Neutrophil (primary cell): ENCODE measurements at regions not wholly inside any gene's neighbourhood (a gene's known extent, or its start where the extent isn't known, plus 50 kb on each side); places are given as distances from the start of the nearest gene placed in this dataset.

Experiments
- H3K27ac ChIP-seq: fragments of 200-600 bp; sonication (generic); 2 replicates; pipeline ENCODE4 v1.5.1; 2016; ENCODE audit warnings: mild to moderate bottlenecking, moderate library complexity
- H3K27me3 ChIP-seq: fragments of 200-600 bp; sonication (generic); 2 replicates; pipeline ENCODE4 v1.6.0; 2016; ENCODE audit warnings: mild to moderate bottlenecking
- H3K36me3 ChIP-seq: fragments of 200-600 bp; sonication (generic); 2 replicates; pipeline ENCODE4 v1.5.1; 2017
- H3K4me1 ChIP-seq, 2 experiments: fragments of 200-600 bp in 1 of 2; sonication (generic) in 1 of 2; 1 replicate in 1 of 2; 2 replicates in 1 of 2; pipeline versions ENCODE4 v1.5.1 to v1.6.1; 2013 to 2016; ENCODE audit warnings: low read depth in 1 of 2, low read length in 1 of 2, mild to moderate bottlenecking in 1 of 2, moderate library complexity in 1 of 2; ENCODE audit not compliant: control insufficient read depth in 1 of 2, insufficient read depth in 1 of 2
- H3K4me3 ChIP-seq, 2 experiments: fragments of 200-600 bp in 1 of 2; sonication (generic) in 1 of 2; 1 replicate in 1 of 2; 2 replicates in 1 of 2; pipeline ENCODE4 v1.5.1; 2013 to 2016; ENCODE audit warnings: low read depth in 1 of 2, low read length in 1 of 2, mild to moderate bottlenecking in 1 of 2, moderate library complexity in 1 of 2
- H3K9me3 ChIP-seq: fragments of 200-600 bp; sonication (generic); 2 replicates; pipeline ENCODE4 v1.5.1; 2016
- TF ChIP-seq, protein P1 (sequence below): fragments of 200-600 bp; sonication (generic); IDR thresholded peaks from 2 replicates; pipeline ENCODE4 v1.5.1; 2016; ENCODE audit warnings: antibody characterized with exemption

DNA sequence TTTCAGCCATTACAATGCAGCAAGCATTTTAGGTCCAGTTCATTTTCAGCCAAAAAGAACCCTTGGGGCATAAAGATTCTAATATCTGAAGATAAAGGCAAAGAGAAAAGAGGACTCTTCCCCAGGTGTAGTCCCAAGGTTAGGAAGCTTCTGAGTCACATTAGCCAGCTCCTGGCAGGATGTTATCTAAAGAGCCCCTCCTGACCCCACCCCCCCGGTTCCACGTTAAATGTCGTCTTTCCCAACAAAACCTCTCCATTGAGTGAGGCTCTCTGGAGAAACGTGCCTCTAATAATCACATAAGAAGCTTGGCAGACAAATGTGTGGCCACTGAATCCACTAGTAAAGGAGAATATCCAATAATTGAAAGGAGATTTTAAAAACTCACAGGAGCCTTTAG lies 267.7 kb downstream of the GALC start:
- Histone ChIP-seq H3K36me3 (no peaks in the 10 kb centered on the region), H3K9me3 (no peaks in the 10 kb centered on the region), H3K4me1 (no peaks in the 10 kb centered on the region), H3K4me3 (no peak overlapping the region), H3K27ac (no peak overlapping the region), H3K27me3 (no peaks in the 10 kb centered on the region)
- TF ChIP-seq, protein P1, sequence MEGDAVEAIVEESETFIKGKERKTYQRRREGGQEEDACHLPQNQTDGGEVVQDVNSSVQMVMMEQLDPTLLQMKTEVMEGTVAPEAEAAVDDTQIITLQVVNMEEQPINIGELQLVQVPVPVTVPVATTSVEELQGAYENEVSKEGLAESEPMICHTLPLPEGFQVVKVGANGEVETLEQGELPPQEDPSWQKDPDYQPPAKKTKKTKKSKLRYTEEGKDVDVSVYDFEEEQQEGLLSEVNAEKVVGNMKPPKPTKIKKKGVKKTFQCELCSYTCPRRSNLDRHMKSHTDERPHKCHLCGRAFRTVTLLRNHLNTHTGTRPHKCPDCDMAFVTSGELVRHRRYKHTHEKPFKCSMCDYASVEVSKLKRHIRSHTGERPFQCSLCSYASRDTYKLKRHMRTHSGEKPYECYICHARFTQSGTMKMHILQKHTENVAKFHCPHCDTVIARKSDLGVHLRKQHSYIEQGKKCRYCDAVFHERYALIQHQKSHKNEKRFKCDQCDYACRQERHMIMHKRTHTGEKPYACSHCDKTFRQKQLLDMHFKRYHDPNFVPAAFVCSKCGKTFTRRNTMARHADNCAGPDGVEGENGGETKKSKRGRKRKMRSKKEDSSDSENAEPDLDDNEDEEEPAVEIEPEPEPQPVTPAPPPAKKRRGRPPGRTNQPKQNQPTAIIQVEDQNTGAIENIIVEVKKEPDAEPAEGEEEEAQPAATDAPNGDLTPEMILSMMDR, result no peak

DNA sequence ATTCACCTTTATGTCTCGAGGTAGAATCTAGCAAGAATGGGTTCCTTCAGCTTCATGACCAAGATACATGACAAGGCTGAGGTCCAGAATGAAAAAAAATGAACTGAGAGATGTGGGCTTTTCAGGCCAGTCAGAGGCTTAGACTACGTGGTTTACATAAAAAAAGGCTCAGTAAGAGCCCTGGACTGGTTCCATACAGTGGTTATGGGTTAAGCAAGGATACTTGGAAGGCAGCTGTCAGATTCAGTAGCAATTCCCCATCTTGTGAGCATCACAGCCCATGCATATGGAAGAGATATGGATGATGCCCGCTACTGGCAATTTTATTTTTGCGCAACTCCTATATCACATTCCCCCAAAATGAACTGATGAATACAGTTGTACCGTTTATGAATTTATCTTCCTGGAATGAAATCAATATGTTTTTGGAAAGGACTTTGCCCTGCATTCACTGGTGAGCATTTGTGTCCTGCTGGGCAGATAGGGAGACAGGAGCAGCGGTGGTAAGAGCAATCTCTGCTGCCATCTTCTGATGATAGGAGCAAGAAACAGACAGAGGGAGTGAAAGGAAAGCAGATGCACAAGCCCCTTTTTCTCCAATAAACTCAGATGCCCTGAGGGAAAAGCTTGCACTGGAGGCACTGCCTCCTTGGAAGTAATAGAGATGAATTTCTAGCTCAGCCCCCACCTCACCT lies 280.4 kb downstream of the GALC start:
- Histone ChIP-seq H3K27me3 (no peaks in the 10 kb centered on the region), H3K36me3 (no peaks in the 10 kb centered on the region), H3K4me3 (no peak overlapping the region), H3K4me1 (no peaks in the 10 kb centered on the region), H3K9me3 (no peaks in the 10 kb centered on the region), H3K27ac (no peak overlapping the region)
- TF ChIP-seq, protein P1, result no peak

DNA sequence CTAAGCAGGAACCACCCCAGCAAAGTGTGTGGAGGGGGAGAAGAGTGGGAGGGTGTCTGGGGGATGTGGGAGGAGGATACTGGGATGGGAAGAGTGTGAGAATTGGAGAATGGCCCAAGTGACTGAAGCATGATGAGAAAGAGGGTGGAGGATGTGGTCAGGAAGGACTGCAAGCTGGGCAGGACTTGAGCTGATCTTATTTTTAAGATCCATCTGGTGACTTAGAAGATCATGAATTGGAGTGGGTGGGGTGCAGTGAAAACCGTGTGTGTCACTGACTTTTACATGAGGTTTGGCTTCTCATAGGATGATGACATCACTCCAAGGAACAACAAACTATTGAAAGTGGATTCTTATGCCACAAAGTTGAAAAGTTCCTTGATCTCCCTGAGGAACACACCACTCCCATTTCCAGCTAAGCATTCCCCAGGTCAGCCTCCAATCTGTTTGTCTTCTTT lies 287.5 kb downstream of the GALC start:
- no peak overlapping the region for H3K4me3 ChIP-seq
- TF ChIP-seq, protein P1, result no peak
- no peaks in the 10 kb centered on the region for H3K36me3 ChIP-seq
- no peaks in the 10 kb centered on the region for H3K9me3 ChIP-seq
- H3K27ac ChIP-seq, result no peak overlapping the region
- H3K27me3 ChIP-seq, result no peaks in the 10 kb centered on the region
- no peaks in the 10 kb centered on the region for H3K4me1 ChIP-seq

DNA sequence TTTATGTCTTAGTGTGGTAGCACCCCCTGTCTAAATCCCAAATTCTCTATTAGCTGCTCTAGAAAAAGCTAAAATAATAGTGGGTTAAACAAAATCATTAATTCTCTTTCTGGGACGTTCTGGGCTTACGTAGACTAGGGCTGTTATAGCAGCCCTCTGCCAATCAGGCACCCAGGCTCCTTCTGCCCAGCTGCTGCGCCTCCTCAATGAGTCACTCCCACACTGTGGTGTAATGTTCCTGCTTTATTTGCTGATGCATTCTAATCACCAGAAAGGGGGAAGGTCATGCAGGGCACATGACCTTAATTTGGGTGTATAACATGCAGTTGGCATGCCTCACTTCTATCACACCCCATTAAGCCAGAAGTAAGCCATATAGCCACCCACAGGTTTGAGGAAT lies 294.5 kb downstream of the GALC start:
- TF ChIP-seq, protein P1, result no peak
- Histone ChIP-seq H3K4me1 (no peaks in the 10 kb centered on the region), H3K27ac (no peak overlapping the region), H3K27me3 (no peaks in the 10 kb centered on the region), H3K4me3 (no peak overlapping the region), H3K36me3 (no peaks in the 10 kb centered on the region), H3K9me3 (no peaks in the 10 kb centered on the region)

DNA sequence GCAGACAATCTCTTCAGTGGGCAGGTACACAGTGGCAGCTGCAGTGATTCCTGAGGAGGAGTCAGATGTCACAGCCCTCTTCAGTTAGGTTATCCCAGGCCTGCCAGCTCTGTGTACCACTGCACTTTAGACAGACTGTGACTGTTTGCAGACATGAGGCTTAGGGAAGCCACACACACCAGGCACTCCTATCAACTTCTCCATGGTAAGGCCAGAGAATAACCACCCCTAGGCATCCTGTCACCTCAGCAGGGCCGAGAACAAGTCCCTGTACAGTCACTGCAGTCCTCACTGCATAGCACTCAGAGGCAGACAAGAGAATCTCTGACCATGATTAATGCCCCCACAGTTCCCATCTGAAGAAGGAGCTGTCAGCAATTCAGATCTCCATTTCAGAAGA lies 296.5 kb downstream of the GALC start:
- Histone ChIP-seq H3K4me1 (no peaks in the 10 kb centered on the region), H3K36me3 (no peaks in the 10 kb centered on the region), H3K27ac (no peak overlapping the region), H3K4me3 (no peak overlapping the region), H3K9me3 (no peaks in the 10 kb centered on the region), H3K27me3 (no peaks in the 10 kb centered on the region)
- TF ChIP-seq, protein P1, result no peak
